Left forelimb (tissue), 1 donor: ENCODE measurements at regions not wholly inside any gene's neighbourhood (a gene's known extent, or its start where the extent isn't known, plus 50 kb on each side); places are given as distances from the start of the nearest gene placed in this dataset.

Source experiments
- DNase-seq: peaks from one replicate; pipeline ENCODE4 v3.0.0-alpha.2; 2018; ENCODE audit warnings: low spot score

DNA sequence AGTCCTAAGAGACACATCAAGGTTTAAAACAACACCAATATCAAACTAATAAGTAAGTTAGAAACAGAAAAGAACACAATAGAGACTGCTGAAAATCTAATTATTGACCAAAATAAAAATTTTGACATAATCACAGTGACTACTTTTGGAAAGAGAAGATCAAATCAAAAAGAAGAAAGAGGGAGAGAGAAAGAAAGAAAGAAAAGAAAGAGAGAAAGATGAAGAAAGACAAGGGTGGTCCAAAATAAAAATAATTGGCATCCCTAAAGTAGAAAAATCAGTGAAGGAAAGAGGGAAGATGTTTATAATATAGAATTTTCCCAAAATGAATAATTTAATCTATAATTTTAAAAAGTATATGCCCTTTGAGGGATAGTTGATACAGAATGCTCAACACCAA, 118.8 kb upstream of the VIPR2 start:
- no peak for DNase-seq

DNA sequence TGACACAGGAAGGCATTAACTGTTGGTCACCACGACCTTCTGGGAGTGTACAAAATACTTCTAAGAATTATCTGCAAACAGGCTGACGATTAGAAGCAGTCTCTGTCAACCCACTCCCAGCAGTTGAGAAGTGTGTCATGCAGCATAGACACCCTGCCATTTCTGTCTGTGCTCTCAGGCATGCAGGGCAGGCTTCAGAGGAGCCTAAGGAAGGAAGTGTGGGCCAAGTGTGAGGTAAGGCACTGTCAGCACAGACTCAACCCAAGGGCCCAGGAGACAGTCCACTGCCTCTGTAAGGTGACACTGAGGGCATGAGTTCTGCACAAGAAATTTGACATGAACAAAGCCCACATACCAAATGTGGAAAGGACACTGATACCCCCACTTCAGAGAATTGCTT, 109.0 kb upstream of the VIPR2 start:
- DNase-seq = no peak

DNA sequence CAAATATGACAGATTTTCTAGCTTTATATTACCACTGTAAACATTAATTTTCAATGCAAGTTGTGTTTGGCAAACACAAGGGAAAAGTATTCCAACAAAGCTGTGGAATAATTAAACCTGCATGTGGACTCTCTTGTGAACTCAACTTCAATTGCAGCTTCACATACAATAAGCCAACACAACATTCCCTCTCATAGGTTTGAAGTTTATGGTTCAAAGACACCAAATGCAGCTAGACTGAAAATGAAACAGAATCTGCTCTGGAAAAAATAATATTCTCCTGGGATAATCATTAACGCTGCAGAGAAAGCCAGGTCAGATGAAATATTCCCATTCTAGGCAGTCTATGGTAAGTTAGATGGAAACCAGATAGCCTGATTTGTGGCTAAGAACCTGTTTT, 105.8 kb upstream of the VIPR2 start:
- DNase-seq = no peak

DNA sequence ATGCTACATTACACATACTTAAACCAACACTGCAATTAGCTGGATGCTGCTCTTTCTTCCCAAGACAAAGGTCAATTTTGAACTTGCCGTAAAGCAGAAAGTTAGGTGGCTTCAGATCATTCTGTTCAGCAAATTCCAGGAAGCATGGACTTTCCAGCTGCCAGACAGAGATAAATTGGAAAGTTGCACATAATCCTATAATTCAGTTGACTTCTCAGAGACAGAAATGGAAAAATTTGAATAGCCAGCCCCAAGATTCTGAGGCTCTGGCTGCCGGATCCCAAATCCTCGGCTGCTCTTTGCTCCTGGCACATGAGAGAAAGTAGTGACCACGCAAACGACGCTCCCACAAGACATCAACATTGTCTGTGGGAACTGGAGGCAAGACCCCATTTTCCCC, 105.0 kb upstream of the VIPR2 start:
- DNase-seq = no peak

DNA sequence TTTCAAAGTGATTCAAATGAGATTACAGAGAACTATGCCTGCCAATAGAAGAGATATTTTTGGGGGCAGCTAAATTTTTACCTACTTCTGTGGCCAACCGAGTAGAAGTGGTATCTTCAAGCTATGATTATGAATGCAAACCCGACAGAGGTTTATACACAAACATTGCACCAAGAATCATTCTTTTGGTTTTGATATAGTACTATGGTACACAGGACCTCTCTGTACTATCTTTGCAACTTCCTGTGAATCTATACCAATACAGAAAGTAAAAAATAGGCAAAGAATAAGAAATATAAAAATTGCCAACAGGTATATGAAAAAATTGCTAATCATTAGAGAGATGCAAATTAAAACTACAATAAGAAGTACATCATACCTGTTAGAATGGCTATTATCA, 103.2 kb upstream of the VIPR2 start:
- DNase-seq = no peak

DNA sequence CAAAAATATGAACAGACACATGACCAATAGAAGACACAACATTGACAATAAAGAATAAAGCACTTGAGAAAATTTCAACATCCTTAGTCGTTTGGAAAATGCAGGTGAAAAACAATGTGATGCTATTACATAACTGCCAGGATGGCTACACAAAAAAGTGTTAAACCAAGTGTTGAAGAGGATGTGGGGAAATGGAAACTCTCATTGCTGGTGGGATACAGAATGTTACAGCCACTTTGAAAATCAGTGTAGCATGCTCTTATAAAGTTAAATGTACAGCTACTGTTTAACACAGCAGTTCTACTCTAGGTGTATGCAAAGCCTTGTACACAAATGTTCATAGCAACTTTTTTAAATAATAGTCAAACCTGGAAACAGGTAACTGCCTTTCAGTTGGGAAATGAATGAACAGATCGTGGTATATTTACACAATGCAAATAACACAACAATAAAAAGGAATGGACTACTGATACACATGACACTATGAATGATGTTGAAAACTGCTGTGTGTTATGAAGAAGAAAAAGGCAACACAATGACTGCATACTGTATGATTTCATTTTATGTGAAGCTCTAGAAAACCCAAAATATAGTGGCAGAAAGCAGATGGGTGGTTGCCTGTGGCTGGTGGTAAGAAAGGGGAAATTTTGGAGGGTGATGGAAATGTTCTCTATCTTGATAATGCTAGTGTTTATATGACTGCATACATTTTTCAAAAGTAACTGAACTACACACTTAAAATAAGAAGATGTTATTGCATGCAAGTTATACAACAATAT, 102.2 kb upstream of the VIPR2 start:
- no peak for DNase-seq

DNA sequence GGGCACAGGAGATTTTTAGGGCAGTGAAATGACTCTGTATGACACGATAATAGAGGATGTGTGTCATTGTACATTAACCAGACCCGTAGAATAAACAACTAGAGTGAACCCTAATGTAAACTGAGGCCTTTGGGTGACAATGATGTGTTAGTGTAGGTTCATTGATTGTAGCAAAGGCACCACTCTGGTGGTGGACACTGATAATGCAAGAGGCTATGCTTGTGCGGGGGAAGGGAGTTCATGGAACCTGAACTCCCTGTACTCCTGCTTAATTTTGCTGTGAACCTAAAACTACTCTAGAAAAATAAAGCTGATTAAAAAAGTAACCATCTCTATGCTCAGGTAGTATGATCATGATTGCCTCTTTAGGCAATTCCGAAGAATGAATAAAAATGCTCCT, 96.3 kb upstream of the VIPR2 start:
- DNase-seq = no peak

DNA sequence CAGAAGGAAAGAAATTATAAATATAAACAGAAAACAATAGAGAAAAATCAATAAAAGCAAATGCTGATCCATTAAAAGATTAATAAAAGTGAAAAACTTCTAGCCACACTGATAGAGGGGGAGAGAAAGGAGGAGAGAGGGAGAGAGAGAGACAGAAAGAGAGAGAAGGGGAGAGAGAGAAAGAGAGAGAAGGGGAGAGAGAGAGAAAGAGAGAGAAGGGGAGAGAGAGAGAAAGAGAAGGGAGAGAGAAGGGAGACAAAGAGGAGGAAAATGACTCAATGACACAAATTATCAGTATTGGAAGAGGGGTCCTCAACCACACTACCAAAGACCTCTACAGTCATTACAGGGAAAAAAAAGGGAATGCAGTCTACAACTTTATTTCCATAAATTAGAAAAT, 94.4 kb upstream of the VIPR2 start:
- no peak for DNase-seq

DNA sequence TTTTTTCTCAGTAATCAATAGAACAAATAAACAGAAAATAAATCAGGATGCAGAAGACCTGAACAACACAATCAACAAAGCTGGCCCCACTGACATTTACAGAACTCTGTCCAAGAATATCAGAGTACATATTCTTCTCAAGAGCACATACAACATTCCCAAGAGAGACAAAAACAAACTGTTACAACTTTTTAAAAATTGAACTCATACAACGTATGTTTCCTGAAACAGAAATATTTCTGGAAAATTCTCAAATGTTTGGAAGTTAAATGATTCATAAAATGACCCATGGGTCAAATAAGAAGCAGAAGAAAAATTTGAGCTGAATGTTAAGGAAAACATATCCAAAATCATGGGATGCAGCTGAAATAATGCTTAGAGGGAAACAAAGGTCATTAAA, 93.9 kb upstream of the VIPR2 start:
- no peak for DNase-seq

DNA sequence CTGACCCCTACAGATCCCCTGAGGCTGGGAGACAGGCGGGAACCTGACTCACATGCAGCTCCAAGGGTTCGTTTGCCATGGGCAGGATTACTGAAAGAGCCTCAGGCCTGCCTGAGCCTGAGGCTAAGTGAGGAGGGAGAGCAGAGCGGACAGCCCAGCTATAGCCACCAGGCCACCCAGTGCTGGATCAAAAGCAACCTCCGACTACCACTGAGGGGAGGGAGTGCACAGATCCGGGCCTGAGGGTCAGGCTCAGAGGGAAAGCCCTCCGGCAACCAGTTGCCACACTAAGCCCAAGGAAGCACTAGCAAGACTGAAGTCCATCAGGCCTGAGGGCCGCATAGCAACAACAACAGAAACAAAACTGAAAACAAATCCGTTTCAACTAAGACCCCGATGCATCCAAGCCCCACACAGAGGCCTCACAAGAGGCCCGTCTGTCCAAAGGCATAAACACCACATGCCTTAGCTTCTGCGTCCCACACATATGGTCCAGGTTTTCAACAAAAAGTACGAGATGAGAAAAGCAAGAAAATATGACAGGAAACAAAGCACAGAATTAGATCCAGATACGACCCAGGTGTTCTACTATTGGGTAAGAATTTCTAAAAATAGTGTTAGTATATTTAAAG, 92.5 kb upstream of the VIPR2 start:
- peak; percentile 70 for DNase-seq

DNA sequence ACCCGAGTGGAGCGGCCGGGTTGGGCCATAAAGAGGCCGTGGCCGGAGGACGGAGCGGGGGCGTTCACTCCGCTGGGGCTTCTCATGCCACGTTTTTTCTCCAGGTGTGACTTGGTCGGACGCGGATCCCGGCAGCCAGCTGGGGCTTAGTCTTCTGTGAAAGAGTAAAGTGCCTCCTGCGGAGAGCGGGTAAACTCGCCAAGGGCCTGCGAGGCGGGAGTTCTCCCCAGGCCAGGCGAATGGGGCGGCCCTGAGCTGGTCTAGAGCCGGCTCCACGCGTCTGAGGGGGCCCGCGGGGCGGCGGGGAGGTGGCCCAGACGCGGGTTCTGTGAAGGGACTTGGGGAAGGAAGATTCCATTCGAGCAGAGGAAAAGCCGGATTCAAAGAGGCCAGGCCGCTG, 86.3 kb upstream of the VIPR2 start:
- no peak for DNase-seq

DNA sequence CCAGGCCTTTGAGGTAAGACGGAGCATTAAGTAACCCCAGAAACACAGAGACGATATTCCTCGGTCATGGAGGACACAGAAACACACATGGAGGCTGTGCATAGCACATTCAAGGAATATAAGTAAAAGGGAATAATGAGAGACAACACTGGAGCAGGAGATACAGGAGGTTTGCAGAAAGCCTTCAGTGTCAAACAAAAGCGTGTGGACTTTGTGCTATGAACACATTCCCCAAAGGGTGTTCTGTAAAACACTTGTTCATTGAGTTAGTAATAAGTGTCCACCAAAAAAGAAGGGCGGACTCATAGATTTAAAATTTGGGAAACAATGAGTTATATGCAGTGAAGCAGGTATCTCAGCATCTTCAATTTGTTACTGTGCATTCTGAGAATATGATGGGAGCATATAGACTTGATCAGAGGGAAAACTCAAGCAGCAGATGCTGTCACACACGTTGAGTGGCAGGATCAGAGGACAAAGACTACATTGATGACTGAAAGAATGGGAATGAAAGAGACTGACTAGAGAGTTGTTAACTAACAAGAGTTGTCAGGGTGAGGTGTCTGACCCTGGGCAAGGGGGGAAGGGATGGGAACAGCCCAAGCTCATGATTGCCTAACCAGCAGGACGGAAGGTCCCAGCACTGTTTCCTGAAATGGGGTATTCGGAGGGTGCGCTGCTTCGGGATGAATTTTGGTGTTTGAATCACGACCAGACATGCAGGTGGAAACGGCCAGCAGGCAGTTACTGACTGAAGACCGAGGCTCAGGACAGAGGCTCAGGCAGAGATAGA, 85.2 kb upstream of the VIPR2 start:
- DNase-seq = no peak

DNA sequence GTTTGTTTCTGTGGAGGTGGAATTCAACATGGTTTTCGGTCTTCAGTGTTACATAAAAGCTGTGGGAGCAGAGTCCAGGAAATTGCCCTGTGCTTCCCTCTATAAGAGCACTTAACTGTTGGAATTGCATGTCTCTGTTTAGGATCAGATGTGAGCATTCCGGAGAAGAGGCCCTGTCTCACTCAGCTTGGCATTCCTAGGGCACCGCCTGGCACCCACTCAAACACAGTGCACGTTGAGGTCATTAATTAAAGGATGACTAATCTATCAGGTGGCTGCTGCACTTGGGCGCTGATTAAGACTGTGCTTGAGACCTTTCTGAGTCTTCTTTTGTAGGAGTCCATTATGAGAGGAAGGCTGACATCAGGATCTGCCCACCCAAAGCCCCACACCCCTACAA, 82.8 kb upstream of the VIPR2 start:
- DNase-seq = peak; percentile 26

DNA sequence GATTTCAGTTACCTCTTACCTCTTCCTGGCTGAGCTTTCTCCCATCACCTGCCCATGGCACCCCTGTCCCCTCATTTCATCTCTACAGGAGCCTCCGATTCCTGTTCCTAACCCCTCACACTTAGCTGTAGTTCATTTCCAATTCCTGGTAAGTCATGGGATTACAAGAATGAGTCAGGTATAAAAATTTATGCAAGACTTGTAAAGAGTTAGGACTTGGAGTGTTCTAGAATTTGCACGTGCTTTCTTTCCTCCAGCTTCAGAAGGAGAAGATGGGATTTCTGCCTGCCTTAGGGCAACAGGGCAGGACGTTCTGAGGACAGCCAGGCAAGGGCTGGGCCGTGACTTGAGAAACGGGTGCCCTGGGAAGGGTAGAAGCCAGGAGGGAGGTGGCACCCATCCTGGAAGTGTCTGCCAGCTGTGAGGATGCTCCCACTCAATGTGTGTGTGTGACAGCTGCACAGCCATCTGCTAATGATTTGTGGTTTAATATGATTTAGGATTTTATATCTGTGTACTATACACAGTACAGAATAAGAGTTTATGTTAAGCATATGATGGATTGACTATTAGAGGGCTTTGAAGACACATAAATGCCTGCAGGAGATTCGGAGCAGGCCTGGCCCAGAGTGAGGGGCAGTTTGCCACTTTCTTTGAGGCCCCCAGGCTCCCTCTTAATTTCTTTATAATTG, 81.5 kb upstream of the VIPR2 start:
- DNase-seq = peak; percentile 12

DNA sequence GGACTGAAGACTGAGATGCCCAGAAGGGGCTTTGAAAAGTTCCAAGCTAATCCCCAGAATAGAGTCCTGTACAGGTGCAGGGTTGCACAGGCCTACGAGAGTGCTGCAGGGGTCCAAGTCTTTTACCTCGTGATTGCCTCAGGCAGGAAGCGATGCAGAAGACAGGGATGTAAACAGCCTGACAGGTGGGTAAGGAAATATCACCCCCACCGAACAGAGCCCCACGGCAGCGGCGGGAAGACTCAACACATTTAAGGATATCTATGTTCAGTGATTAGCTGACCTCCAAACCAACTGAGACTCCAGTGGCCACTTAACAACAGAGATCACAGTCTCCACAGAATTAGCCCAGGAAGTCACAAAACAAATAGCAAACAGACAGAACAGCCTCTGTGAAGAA, 73.9 kb upstream of the VIPR2 start:
- peak; percentile 54 for DNase-seq

DNA sequence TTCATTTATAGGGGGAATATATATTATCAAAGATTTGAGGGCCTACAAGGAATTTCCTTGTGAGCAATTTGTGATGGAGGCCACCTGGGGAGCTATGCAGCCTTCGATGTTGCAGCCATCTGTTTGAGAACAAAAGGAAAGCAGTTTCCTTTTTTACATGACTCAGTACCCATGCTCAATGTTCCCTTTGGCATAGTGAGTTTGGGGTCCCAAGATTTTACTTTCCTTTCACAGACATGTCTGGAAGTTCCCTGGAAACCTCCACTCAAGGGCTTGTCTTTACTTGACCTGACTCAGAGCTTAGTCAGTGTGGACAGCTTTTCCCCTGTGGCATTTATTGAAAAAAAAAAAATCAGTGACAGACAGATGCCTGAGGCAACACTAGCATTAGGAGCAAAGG, 73.5 kb upstream of the VIPR2 start:
- DNase-seq = no peak

DNA sequence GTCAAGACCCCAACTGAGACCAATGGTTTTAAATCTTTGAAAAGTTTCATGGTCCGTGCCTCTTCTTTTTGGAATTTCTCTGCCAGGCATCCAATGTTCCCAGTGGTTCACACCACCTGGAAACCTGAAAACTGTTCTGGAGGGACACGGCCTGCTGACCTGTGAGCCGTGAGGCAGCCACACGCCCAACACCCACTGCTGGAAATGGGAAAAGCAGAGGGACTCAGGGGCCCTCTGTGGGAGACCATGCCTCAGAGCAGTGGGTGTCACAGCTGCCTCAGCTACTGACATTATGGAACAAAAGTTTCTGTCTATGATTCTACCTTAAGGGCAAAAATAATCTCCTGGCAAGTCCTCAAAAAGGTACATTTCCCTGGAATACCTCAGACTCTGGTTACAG, 70.4 kb upstream of the VIPR2 start:
- DNase-seq = peak; percentile 56

DNA sequence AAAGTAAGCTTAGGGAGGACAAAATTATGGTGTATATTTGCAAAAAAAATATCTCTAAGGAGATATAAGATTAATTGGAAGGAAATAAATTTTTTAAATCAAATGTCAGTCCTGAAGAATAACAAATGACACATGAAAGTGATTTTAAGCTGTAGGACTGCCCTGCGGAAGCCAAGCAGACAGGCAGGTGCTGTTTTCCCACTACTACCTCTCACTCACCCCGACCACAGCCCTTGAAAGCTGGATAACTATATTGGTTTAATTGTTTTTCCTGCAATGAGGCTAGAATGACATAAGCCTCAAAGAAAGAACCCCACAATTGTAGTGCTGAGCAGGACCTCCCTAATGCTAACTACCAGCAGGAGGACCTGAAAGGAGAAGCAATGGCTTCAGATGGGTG, 68.6 kb upstream of the VIPR2 start:
- peak; percentile 18 for DNase-seq

DNA sequence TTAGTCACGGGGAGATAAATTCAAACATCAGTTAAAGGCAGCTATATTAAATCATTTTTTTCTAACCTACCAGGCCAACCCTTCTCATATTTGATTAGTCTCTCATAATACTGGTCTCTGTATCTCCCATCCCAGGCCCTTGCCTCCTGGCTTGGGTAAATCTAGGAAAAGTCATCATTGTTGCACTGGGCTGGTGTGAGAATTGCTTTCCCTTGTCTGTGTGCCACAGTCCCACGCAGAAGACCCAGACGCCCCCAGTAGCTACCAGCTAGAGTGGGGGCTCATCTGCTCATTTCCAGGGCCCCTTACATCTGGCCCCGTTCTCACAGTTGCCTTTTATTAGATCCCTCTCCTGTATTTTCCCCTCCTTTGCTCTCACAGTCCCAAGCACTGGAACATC, 67.6 kb upstream of the VIPR2 start:
- peak; percentile 26 for DNase-seq

DNA sequence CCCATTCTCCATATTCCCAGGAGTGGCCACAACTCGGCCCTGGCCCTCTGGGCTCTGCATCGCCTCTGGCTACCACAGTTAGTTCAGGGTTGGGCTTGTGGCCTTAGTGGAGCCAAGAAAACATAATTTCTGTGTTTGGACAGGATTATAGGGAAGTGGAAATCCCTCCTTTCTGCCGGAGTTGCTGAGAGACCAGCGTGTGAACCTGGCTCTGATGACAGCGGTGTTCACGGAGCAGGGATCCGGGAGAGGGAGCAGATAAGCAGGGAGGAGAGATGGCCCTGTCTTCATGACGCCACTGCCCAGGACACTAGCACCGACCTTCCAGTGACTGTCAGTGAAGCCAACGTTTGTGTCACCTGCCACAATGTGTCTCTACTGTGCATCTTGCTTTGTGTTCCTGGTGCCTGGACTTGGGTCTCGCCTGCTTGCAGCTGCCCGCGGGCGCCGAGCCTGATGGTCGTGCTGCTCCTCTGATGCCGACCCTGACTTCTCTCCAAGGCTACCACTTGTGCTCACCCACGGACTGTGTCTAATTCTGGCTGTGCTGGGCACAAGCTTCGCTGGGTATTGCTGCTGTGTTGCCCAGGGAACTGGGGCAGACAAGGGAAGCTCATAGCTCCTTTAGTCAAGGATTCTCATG, 67.0 kb upstream of the VIPR2 start:
- peak; percentile 73 for DNase-seq

DNA sequence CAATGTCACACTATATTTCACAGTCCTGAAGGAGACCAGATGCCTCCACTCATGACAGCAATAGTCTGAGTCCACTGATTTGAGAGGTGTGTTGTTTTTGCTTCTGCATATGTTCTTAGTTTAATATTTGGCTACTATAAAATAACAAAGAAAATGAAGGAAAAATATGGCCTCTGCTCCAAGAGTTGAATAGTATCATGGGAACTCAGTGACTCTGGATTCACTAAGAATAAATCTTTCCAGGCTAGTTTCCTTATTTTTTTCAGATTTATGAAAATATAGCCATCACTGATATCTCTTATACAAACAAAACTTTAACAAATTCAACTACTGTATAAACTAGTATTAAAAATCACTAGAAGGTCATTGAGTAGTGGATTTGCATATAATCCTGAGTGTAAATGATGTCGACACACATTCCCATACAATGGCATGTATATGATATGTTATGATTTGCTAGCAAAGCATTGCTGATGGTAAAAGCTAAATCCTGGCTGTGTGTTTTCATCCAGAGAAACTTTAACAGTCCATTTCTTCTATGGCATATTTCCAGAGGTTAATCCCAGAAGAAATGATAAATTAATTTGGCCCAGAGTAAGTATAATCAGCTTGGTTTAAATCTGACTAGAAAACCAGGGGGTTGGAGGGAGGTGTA, 66.0 kb upstream of the VIPR2 start:
- no peak for DNase-seq

DNA sequence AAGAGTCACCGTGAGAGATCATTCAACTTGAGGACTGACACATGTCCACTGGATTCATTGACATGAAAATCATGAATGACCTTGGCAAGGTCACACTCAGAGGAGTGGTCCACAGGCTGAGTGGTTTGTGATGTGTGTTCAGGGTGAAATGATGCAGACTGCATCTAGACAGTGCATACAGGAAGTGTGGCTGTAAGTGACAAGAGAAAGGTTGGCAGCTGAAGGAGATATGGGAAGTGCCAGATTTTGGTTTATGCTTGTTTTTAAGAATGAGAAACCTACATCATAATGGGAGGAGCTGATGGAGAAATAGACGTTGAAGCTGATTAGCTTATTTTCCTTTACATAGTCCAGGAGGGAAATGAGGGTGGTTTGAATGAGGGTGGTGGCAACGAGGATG, 64.8 kb upstream of the VIPR2 start:
- DNase-seq = no peak
